H9 (cell line): ENCODE measurements at regions not wholly inside any gene's neighbourhood (a gene's known extent, or its start where the extent isn't known, plus 50 kb on each side); places are given as distances from the start of the nearest gene placed in this dataset.

Source experiments
- DNase-seq: peaks from one replicate; pipeline ENCODE4 v3.0.0-alpha.2; 2017
- H2AFZ ChIP-seq: one replicate; pipeline ENCODE4 v1.6.1; 2013; ENCODE audit warnings: mild to moderate bottlenecking, low read length, control low read depth, moderate library complexity
- H2AK5ac ChIP-seq: 2 replicates; pipeline ENCODE4 v1.6.1; 2013; ENCODE audit warnings: low read length, control low read depth, mixed read lengths; ENCODE audit not compliant: insufficient read length
- H2BK120ac ChIP-seq: one replicate; pipeline ENCODE4 v1.6.1; 2013; ENCODE audit warnings: low read depth, mild to moderate bottlenecking, low read length, control low read depth, inconsistent platforms; ENCODE audit not compliant: poor library complexity, severe bottlenecking
- H2BK12ac ChIP-seq: 2 replicates; pipeline ENCODE4 v1.6.1; 2013; ENCODE audit warnings: low read length, control low read depth, mixed read lengths, low read depth; ENCODE audit not compliant: insufficient read length
- H2BK15ac ChIP-seq: 2 replicates; pipeline ENCODE4 v1.6.1; 2013; ENCODE audit warnings: low read depth, low read length, control low read depth
- H2BK20ac ChIP-seq: one replicate; pipeline ENCODE4 v1.6.1; 2013; ENCODE audit warnings: low read depth, mild to moderate bottlenecking, low read length, control low read depth, inconsistent platforms; ENCODE audit not compliant: poor library complexity, severe bottlenecking
- H2BK5ac ChIP-seq: 2 replicates; pipeline ENCODE4 v1.6.1; 2013; ENCODE audit warnings: low read length, control low read depth, mixed read lengths; ENCODE audit not compliant: insufficient read length
- H3K14ac ChIP-seq: 2 replicates; pipeline ENCODE4 v1.6.1; 2013; ENCODE audit warnings: low read length, control low read depth; ENCODE audit not compliant: insufficient read depth
- H3K18ac ChIP-seq: 2 replicates; pipeline ENCODE4 v1.6.1; 2013; ENCODE audit warnings: low read depth, mild to moderate bottlenecking, mixed read lengths, low read length, control low read depth; ENCODE audit not compliant: insufficient read length
- H3K23ac ChIP-seq: 2 replicates; pipeline ENCODE4 v1.6.1; 2013; ENCODE audit warnings: low read length, control low read depth, mixed read lengths, low read depth; ENCODE audit not compliant: insufficient read length
- H3K23me2 ChIP-seq: 2 replicates; pipeline ENCODE4 v1.6.1; 2013; ENCODE audit warnings: low read depth, mild to moderate bottlenecking, mixed read lengths, low read length, control low read depth; ENCODE audit not compliant: insufficient read length, poor library complexity, severe bottlenecking
- H3K27ac ChIP-seq: 2 replicates; pipeline ENCODE4 v1.5.1; 2013; ENCODE audit warnings: low read length, control low read depth, mixed read lengths, low read depth; ENCODE audit not compliant: insufficient read length
- H3K27me3 ChIP-seq: 2 replicates; pipeline ENCODE4 v1.6.1; 2013; ENCODE audit warnings: low read length, control low read depth, inconsistent platforms; ENCODE audit not compliant: insufficient read depth
- H3K4ac ChIP-seq: 2 replicates; pipeline ENCODE4 v1.6.1; 2013; ENCODE audit warnings: low read depth, mild to moderate bottlenecking, control low read depth, inconsistent platforms, low read length, moderate library complexity
- H3K4me1 ChIP-seq: 2 replicates; pipeline ENCODE4 v1.6.1; 2013; ENCODE audit warnings: low read length, control low read depth, inconsistent platforms; ENCODE audit not compliant: insufficient read depth
- H3K4me2 ChIP-seq: 2 replicates; pipeline ENCODE4 v1.6.1; 2013; ENCODE audit warnings: low read length, control low read depth, mixed read lengths; ENCODE audit not compliant: insufficient read length, insufficient read depth
- H3K56ac ChIP-seq: 2 replicates; pipeline ENCODE4 v1.6.1; 2013; ENCODE audit warnings: low read depth, mild to moderate bottlenecking, mixed read lengths, low read length, control low read depth; ENCODE audit not compliant: insufficient read length
- H3K79me1 ChIP-seq: 2 replicates; pipeline ENCODE4 v1.6.1; 2013; ENCODE audit warnings: low read depth, mild to moderate bottlenecking, moderate library complexity, low read length, control low read depth, inconsistent platforms; ENCODE audit not compliant: insufficient read depth, poor library complexity, severe bottlenecking
- H3K79me2 ChIP-seq: 2 replicates; pipeline ENCODE4 v1.6.1; 2013; ENCODE audit warnings: low read length, control low read depth, inconsistent platforms; ENCODE audit not compliant: insufficient read depth
- H3K9ac ChIP-seq: 2 replicates; pipeline ENCODE4 v1.6.1; 2013; ENCODE audit warnings: low read length, control low read depth, mixed read lengths; ENCODE audit not compliant: insufficient read length; ENCODE audit errors: extremely low read depth
- H3K9me3 ChIP-seq: one replicate; pipeline ENCODE4 v1.6.1; 2013; ENCODE audit warnings: low read depth, low read length, inconsistent platforms; ENCODE audit not compliant: control insufficient read depth
- H3T11ph ChIP-seq: one replicate; pipeline ENCODE4 v1.6.1; 2013; ENCODE audit warnings: mild to moderate bottlenecking, low read length, control low read depth, inconsistent platforms
- H4K20me1 ChIP-seq: one replicate; pipeline ENCODE4 v1.6.1; 2013; ENCODE audit not compliant: control insufficient read depth, insufficient read length, insufficient read depth
- H4K5ac ChIP-seq: 2 replicates; pipeline ENCODE4 v1.6.1; 2013; ENCODE audit warnings: low read depth, mild to moderate bottlenecking, mixed read lengths, low read length, control low read depth; ENCODE audit not compliant: insufficient read length
- H4K8ac ChIP-seq: replicated peaks from 2 replicates; pipeline ENCODE4 v1.6.1; 2013; ENCODE audit warnings: low read length, control low read depth, mixed read lengths, low read depth; ENCODE audit not compliant: insufficient read length
- H4K91ac ChIP-seq: 2 replicates; pipeline ENCODE4 v1.6.1; 2013; ENCODE audit warnings: low read depth, mild to moderate bottlenecking, moderate library complexity, mixed read lengths, low read length, control low read depth; ENCODE audit not compliant: insufficient read length
- H3K27ac Mint-ChIP-seq, 3 experiments: 2 replicates in 2 of 3; 3 replicates in 1 of 3; pipeline ENCODE4 v1.8.0; 2020 to 2021; ENCODE audit warnings: mixed read lengths in 3 of 3, mild to moderate bottlenecking in 1 of 3, moderate library complexity in 1 of 3
- H3K27me3 Mint-ChIP-seq: 2 replicates; pipeline ENCODE4 v1.8.0; 2021; ENCODE audit warnings: low read depth, mild to moderate bottlenecking, moderate library complexity, mixed read lengths
- H3K36me3 Mint-ChIP-seq, 3 experiments: 2 replicates in 2 of 3; 3 replicates in 1 of 3; pipeline ENCODE4 v1.8.0; 2020 to 2021; ENCODE audit warnings: low read depth in 3 of 3, mixed read lengths in 3 of 3; ENCODE audit not compliant: insufficient read depth in 1 of 3
- H3K4me1 Mint-ChIP-seq, 2 experiments: 2 replicates each; pipeline ENCODE4 v1.8.0; 2020; ENCODE audit warnings: mixed read lengths in 2 of 2
- H3K4me3 Mint-ChIP-seq, 2 experiments: 2 replicates in 1 of 2; 3 replicates in 1 of 2; pipeline ENCODE4 v1.8.0; 2020 to 2021; ENCODE audit warnings: mild to moderate bottlenecking in 2 of 2, mixed read lengths in 2 of 2, moderate library complexity in 1 of 2
- H3K9me3 Mint-ChIP-seq, 2 experiments: 2 replicates in 1 of 2; 3 replicates in 1 of 2; pipeline ENCODE4 v1.8.0; 2020; ENCODE audit warnings: mild to moderate bottlenecking in 2 of 2, mixed read lengths in 2 of 2, moderate library complexity in 1 of 2
- CTCF ChIP-seq: fragments of 200-600 bp; sonication (generic); conservative IDR thresholded peaks from 3 replicates; pipeline ENCODE4 v1.8.0; 2021; ENCODE audit warnings: antibody characterized with exemption, mild to moderate bottlenecking

GRCh38 chr14:22107753-22108152, 434.1 kb upstream of the OR4E1 start:
- Histone ChIP-seq H3K56ac (no peak overlapping the region), H2BK5ac (no peak overlapping the region), H3T11ph (no peak overlapping the region), H3K4me2 (no peak overlapping the region), H2BK20ac (no peak overlapping the region), H3K79me1 (no peaks in the 10 kb centered on the region), H3K9me3 (no peaks in the 10 kb centered on the region), H3K23me2 (no peaks in the 10 kb centered on the region), H2BK12ac (no peak overlapping the region), H3K18ac (no peak overlapping the region), H4K91ac (no peak overlapping the region), H3K4ac (no peak overlapping the region), H2AK5ac (no peak overlapping the region), H3K4me1 (no peaks in the 10 kb centered on the region), H3K14ac (no peak overlapping the region), H2BK120ac (no peak overlapping the region), H4K5ac (no peak overlapping the region), H4K20me1 (no peaks in the 10 kb centered on the region), H3K27ac (no peak overlapping the region), H3K23ac (no peak overlapping the region), H2BK15ac (no peak overlapping the region), H3K79me2 (no peaks in the 10 kb centered on the region), H2AFZ (no peak overlapping the region), H4K8ac (no peak overlapping the region), H3K9ac (no peak overlapping the region), H3K27me3 (no peaks in the 10 kb centered on the region)
- no peak overlapping the region for H3K4me3 Mint-ChIP-seq
- H3K36me3 Mint-ChIP-seq = no peaks in the 10 kb centered on the region
- H3K27ac Mint-ChIP-seq = no peak overlapping the region
- peaks cover 0 to 5% of the 10 kb centered on the region in 2 experiments; a peak in 1 of 4 replicates for H3K4me1 Mint-ChIP-seq
- DNase-seq = no peak
- no peak for TF ChIP-seq CTCF
- peaks cover 5% of the 10 kb centered on the region for H3K27me3 Mint-ChIP-seq
- no peaks in the 10 kb centered on the region for H3K9me3 Mint-ChIP-seq
